22Rv1 (cell line): ENCODE measurements at regions not wholly inside any gene's neighbourhood (a gene's known extent, or its start where the extent isn't known, plus 50 kb on each side); places are given as distances from the start of the nearest gene placed in this dataset.

Experiments
- H3K27ac ChIP-seq: fragments of 450-650 bp; 2 replicates; pipeline ENCODE4 v1.5.1; 2017
- ZFX ChIP-seq: fragments of 450-650 bp; IDR thresholded peaks from 2 replicates; pipeline ENCODE4 v1.6.1; 2017; ENCODE audit warnings: antibody characterized with exemption, borderline replicate concordance
- TF ChIP-seq, protein P1 (sequence below): fragments of 450-650 bp; IDR thresholded peaks from 2 replicates; pipeline ENCODE4 v1.5.1; 2017; ENCODE audit warnings: mild to moderate bottlenecking

DNA sequence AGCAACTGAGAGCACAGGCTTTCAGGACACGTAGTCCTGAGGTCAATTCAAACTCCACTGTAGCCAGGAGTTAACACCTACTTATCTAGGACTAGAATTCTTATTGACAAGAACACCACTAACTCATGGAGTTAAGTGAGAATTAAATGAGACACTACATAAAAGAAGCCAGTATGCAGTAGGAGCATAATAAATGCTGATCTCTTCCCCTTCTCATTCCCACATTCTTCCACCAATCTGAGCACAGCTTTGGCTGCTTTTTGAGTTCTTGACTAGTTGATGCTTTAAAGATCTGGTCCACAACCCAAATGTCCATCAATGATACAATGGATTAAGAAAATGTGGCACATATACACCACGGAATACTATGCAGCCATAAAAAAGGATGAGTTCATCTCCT is 55.2 kb downstream of the TTC32 start:
- no peak overlapping the region for H3K27ac ChIP-seq
- no peak for TF ChIP-seq ZFX
- TF ChIP-seq, protein P1, sequence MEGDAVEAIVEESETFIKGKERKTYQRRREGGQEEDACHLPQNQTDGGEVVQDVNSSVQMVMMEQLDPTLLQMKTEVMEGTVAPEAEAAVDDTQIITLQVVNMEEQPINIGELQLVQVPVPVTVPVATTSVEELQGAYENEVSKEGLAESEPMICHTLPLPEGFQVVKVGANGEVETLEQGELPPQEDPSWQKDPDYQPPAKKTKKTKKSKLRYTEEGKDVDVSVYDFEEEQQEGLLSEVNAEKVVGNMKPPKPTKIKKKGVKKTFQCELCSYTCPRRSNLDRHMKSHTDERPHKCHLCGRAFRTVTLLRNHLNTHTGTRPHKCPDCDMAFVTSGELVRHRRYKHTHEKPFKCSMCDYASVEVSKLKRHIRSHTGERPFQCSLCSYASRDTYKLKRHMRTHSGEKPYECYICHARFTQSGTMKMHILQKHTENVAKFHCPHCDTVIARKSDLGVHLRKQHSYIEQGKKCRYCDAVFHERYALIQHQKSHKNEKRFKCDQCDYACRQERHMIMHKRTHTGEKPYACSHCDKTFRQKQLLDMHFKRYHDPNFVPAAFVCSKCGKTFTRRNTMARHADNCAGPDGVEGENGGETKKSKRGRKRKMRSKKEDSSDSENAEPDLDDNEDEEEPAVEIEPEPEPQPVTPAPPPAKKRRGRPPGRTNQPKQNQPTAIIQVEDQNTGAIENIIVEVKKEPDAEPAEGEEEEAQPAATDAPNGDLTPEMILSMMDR = no peak

DNA sequence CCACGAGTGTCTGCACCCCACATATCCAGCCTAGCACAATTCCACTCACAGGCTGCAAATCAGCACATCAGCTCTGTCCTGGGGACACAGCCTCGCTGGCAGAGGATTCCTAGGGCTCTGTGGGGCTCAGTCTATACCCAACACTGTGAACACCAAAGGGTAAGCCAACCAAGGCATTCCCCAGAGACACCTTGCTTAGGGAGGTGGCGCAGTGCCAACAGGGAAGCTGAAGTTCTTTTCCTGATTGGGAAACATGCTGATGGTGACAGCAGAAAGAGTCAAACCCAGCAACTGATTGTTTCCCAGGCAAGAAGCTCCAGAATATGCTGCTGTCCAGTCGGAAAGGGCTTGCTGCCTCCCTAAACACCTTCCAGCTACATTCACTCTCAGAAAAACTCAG is 55.8 kb downstream of the TTC32 start:
- no peak overlapping the region for H3K27ac ChIP-seq
- TF ChIP-seq, protein P1 = no peak
- TF ChIP-seq ZFX = no peak

DNA sequence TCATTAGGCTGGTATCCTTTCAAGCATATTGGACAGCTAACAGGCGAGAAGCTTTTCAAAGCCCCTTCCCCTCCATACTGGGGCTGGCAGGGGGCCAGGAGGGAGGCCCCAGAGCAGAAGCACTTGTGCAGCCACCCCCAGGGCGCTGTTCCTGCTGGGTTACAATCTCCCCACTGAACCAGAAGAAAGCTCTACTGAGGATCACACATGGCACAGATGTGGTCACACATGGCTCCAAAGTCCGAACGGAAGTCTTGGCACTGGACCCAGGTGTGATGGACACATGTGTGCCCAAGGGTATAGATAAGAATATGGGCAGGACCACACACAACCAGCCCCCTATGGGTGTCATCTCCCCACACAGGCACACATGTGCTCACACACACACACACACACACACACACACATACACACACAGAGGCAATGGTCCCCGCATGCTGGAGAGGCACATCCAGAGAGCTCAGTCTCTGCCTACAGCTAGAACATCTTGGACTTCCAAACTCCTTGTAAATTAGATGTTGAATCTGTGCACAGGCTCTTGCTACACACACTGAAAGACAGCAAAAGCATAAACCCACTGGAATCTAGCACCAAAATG is 56.4 kb downstream of the TTC32 start:
- no peak overlapping the region for H3K27ac ChIP-seq
- TF ChIP-seq ZFX = no peak
- TF ChIP-seq, protein P1 = no peak

DNA sequence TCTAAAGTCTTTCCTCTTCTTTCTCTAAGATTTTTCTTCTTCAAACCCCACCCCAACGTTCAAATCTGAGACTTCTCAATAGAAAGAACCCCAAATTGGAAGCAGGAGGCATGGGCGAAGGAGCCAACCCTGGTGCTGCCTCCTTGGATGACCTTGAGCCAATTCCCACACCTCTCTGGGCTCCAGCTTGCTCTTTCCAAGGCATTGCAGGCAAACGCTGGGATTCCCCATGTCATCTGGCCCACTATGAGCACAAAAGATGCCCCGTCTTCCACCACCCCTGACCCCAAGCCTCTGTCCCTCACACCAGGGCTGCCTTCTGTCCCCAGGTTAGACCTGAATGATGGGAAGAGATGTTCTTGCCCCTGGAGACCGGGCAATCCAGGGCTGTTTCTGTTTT is 57.0 kb downstream of the TTC32 start:
- no peak overlapping the region for H3K27ac ChIP-seq
- TF ChIP-seq, protein P1 = no peak
- no peak for TF ChIP-seq ZFX

DNA sequence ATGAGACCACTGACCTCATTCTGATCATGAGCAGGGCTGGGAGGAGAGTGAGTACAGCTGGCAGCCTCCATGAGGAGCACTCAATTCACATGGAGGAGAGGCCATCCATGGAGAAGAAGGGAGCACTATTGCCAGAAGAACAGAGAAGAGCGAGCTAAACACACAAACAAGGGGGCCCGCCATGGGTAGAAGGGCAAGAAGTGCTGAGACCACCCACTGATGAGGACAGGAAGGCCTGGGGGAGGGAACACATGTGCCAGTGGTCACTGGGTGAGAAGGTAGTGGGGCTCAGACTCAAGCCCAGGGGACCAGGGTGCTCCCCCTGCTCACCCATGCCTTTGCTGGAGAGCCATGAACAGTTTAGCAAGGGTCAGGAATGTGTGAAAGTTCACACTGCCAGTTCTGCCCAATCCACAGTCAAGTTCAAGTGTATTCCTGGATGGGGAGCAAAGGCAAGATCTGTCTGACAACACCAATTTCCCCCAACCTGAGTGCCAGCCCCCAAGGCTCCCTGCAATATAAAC is 57.7 kb downstream of the TTC32 start:
- no peak for TF ChIP-seq ZFX
- TF ChIP-seq, protein P1 = no peak

DNA sequence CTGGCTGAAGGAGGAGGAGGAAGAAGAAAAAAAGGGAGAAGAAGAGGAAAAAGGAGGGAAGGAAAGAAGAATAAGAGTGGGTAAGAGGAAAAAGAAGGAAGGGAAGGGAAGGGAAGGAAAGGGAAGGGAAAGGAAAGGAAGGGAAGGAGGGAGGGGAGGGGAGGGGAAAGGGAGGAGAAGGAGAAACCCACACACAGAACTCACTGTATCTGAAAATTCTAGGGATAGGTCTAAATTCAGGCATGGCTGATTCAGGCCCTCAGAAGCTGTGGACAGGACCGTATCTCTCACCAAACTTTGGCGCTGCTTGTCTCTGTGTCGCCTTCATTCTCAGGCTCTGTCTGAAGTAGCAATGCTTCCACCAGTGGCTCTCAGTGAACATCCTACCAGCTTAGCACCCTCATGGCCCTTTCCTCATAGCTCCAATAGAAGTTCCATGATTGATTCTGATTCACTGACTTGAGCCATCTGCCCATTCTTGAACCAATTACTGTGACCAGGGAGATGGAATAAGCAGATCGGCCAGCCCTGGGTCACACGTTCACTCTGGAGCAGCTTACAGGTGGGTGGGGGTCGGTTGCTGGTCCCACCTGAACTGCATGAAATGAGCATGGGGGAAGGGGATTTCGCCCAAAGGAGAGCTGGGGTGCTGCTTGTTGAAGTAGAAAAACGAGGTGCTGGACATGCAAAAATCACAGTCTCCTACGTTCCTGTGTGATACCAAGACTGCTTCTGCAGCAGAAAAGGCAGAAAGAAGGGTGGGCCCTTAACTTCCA is 59.7 kb downstream of the TTC32 start:
- TF ChIP-seq, protein P1 = no peak
- TF ChIP-seq ZFX = no peak
- no peak overlapping the region for H3K27ac ChIP-seq

More for the DNA sequence above, 57.7 kb downstream of the TTC32 start:
- H3K27ac ChIP-seq = no peak overlapping the region

DNA sequence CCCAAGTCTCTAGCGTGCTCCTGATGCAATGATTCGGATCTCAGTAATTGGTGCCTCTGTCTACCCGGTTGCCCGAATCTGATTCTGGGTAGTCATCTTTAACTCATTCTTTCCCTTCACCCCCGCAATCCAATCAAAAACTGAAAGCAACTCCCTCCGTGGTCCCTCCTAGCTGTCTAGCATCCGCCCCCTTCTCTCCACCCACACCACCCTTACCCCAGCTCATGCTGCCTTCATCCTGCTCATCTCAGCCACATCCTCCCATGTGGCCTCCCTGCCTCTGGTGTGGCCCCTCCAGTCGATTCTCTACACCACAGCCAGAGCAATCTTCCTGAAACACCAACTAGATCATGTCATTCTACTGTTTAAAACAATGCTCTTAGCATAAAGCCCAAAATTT is 62.3 kb downstream of the TTC32 start:
- no peak overlapping the region for H3K27ac ChIP-seq
- no peak for TF ChIP-seq ZFX
- TF ChIP-seq, protein P1 = no peak
